K562 (cell line): ENCODE measurements at regions not wholly inside any gene's neighbourhood (a gene's known extent, or its start where the extent isn't known, plus 50 kb on each side); places are given as distances from the start of the nearest gene placed in this dataset.

Experiments used
- ATAC-seq: fragments of 200-7000 bp; cut with Tn5 transposase; 3 replicates; pipeline ENCODE4 v1.9.1; 2020; ENCODE audit warnings: moderate library complexity
- BruUV-seq: library from RNA; stranded (reverse); fragments of 400-500 nt; replicated peaks from 2 replicates; lab custom pipeline; 2021; lab: Mats Ljungman, UMichigan
- CTCF ChIA-PET: fragments of 300-600 bp; formaldehyde crosslinking; extraction: SDS; loops from one replicate; lab custom pipeline; 2021; ENCODE audit warnings: low intra/inter-chr PET ratio; lab: Yijun Ruan, JAX
- POLR2A ChIA-PET: fragments of 300-600, 350-650 bp; sonication (Branson Sonifier 250); formaldehyde crosslinking; extraction: SDS; loops from one replicate; lab custom pipeline; 2021; ENCODE audit warnings: antibody characterized with exemption, inconsistent platforms; lab: Yijun Ruan, JAX
- DNase-seq, 4 experiments: peaks; one replicate each; pipeline versions ENCODE4 v3.0.0 to v3.0.0-alpha.2; 2011 to 2018; ENCODE audit warnings: low spot score in 3 of 4, mixed read lengths in 3 of 4; ENCODE audit errors: extremely low read depth in 1 of 4
- FAIRE-seq: peaks from 2 replicates; lab custom pipeline; 2011; peaks lifted over from hg19 to GRCh38; lab: Jason Lieb, UNC
- H2AFZ ChIP-seq: 2 replicates; pipeline ENCODE4 v1.6.0; 2011; ENCODE audit warnings: low read depth, low read length, control low read depth, inconsistent platforms
- H3K27ac ChIP-seq: fragments of 200-600 bp; 3 replicates; pipeline ENCODE4 v1.8.0; 2011; ENCODE audit warnings: low read depth, mild to moderate bottlenecking, control low read depth, inconsistent platforms, low read length, moderate library complexity, mixed read lengths; ENCODE audit errors: extremely low read depth
- H3K27me3 ChIP-seq, 2 experiments: fragments of 300-600 bp in 1 of 2; 2 replicates in 1 of 2; 3 replicates in 1 of 2; pipeline versions ENCODE4 v1.6.0 to v1.8.0; 2011; ENCODE audit warnings: inconsistent platforms in 2 of 2, low read length in 2 of 2, mild to moderate bottlenecking in 1 of 2, mixed read lengths in 1 of 2, moderate library complexity in 1 of 2; ENCODE audit not compliant: control insufficient read depth in 2 of 2, insufficient read depth in 2 of 2
- H3K36me3 ChIP-seq: fragments of 300-600 bp; 3 replicates; pipeline ENCODE4 v1.8.0; 2011; ENCODE audit warnings: mild to moderate bottlenecking, low read length, inconsistent platforms; ENCODE audit not compliant: control insufficient read depth, insufficient read depth
- H3K4me1 ChIP-seq, 2 experiments: fragments of 200-600 bp in 1 of 2; replicated peaks in 1 of 2; 2 replicates in 1 of 2; 3 replicates in 1 of 2; pipeline versions ENCODE4 v1.5.1 to v1.8.0; 2011; ENCODE audit warnings: inconsistent platforms in 2 of 2, low read length in 2 of 2, mild to moderate bottlenecking in 1 of 2, mixed read lengths in 1 of 2, moderate library complexity in 1 of 2; ENCODE audit not compliant: control insufficient read depth in 2 of 2, insufficient read depth in 2 of 2
- H3K4me2 ChIP-seq: 2 replicates; pipeline ENCODE4 v1.6.1; 2011; ENCODE audit warnings: low read length, control low read depth, inconsistent platforms, mixed read lengths; ENCODE audit not compliant: insufficient read depth
- H3K4me3 ChIP-seq: fragments of 200-600 bp; sonication (generic), shearing (Covaris generic); 2 replicates; pipeline ENCODE4 v1.5.1; 2016; ENCODE audit warnings: control low read depth, inconsistent platforms
- H3K79me2 ChIP-seq: fragments of 200-600 bp; 3 replicates; pipeline ENCODE4 v1.8.0; 2011; ENCODE audit warnings: low read length, inconsistent platforms; ENCODE audit not compliant: control insufficient read depth, insufficient read depth
- H3K9ac ChIP-seq, 2 experiments: 2 replicates each; pipeline versions ENCODE4 v1.6.0 to v1.6.1; 2011; ENCODE audit warnings: low read depth in 2 of 2, low read length in 2 of 2, control low read depth in 1 of 2, inconsistent platforms in 1 of 2, mild to moderate bottlenecking in 1 of 2, mixed read lengths in 1 of 2; ENCODE audit not compliant: insufficient read depth in 1 of 2
- H3K9me1 ChIP-seq: one replicate; pipeline ENCODE4 v1.6.0; 2011; ENCODE audit warnings: inconsistent platforms, mild to moderate bottlenecking, low read length, moderate library complexity; ENCODE audit not compliant: control insufficient read depth, insufficient read depth
- H3K9me3 ChIP-seq: replicated peaks from 2 replicates; pipeline ENCODE4 v1.5.1; 2011; ENCODE audit warnings: low read depth, low read length, inconsistent platforms; ENCODE audit not compliant: control insufficient read depth, insufficient read depth
- H4K20me1 ChIP-seq: replicated peaks from 2 replicates; pipeline ENCODE4 v1.6.1; 2011; ENCODE audit warnings: low read length, inconsistent platforms, mixed read lengths; ENCODE audit not compliant: control insufficient read depth, insufficient read depth
- ARID2 ChIP-seq: fragments of 450-650 bp; IDR thresholded peaks from 2 replicates; pipeline ENCODE4 v1.6.1; 2017; ENCODE audit warnings: antibody characterized with exemption, mild to moderate bottlenecking
- CBX2 ChIP-seq: fragments of 200-600 bp; sonication (generic); IDR thresholded peaks from one replicate; pipeline ENCODE4 v1.6.1; 2012; ENCODE audit warnings: mild to moderate bottlenecking, low read length, inconsistent platforms; ENCODE audit not compliant: insufficient read depth, poor library complexity, severe bottlenecking
- CEBPB ChIP-seq: fragments of 450-650 bp; IDR thresholded peaks from 2 replicates; pipeline ENCODE4 v1.6.1; 2016; ENCODE audit warnings: missing genetic modification characterization, missing compliant biosample characterization
- EP300 ChIP-seq: IDR thresholded peaks from 2 replicates; pipeline ENCODE4 v1.6.1; 2012; ENCODE audit warnings: low read length, improper control_type of control experiment
- GABPA ChIP-seq: fragments of 200-800 bp; sonication (Bioruptor generic); conservative IDR thresholded peaks from 2 replicates; pipeline ENCODE4 v1.6.1; 2016; ENCODE audit warnings: low read depth, missing genetic modification characterization, missing compliant biosample characterization
- KDM2B ChIP-seq: fragments of 250-450 bp; sonication (Bioruptor Pico); IDR thresholded peaks from 2 replicates; pipeline ENCODE4 v1.8.0; 2021; ENCODE audit warnings: mild to moderate bottlenecking, moderate library complexity
- PTRF ChIP-seq: fragments of 450-650 bp; IDR thresholded peaks from 2 replicates; pipeline ENCODE4 v1.6.1; 2016; ENCODE audit warnings: mild to moderate bottlenecking, missing genetic modification characterization, missing compliant biosample characterization
- SETDB1 ChIP-seq: IDR thresholded peaks from one replicate; pipeline ENCODE4 v1.6.1; 2012; ENCODE audit warnings: low read length, control low read depth, inconsistent platforms
- SMAD2 ChIP-seq: fragments of 150-350 bp; IDR thresholded peaks from 2 replicates; pipeline ENCODE4 v1.6.1; 2014; ENCODE audit warnings: low read depth, mild to moderate bottlenecking, low read length
- U2AF2 ChIP-seq: fragments of 200-400 bp; formaldehyde crosslinking; optimal IDR thresholded peaks from 2 replicates; pipeline ENCODE3; 2017; ENCODE audit warnings: low read depth, mild to moderate bottlenecking, low read length
- ZNF316 ChIP-seq: fragments of 450-650 bp; IDR thresholded peaks from 2 replicates; pipeline ENCODE4 v1.6.1; 2016
- ZNF507 ChIP-seq: conservative IDR thresholded peaks from 2 replicates; pipeline ENCODE4 v1.6.1; 2017; ENCODE audit warnings: missing genetic modification characterization, missing compliant biosample characterization
- WGBS: fragments of 100-300 bp; shearing (Covaris generic); methylation state at CpG from one replicate; pipeline ENCODE4 v1.1.6; 2016; ENCODE audit warnings: low coverage, mixed read lengths; ENCODE audit not compliant: insufficient coverage; ENCODE audit errors: missing lambda C conversion rate; 5-methylcytosine and 5-hydroxymethylcytosine counted together
- in situ Hi-C: fragments of 300-500 bp; cut with MboI; formaldehyde crosslinking; loops from 4 replicates; pipeline ENCODE4 v1.15.0; 2018; ENCODE audit warnings: inconsistent platforms, mixed read lengths
- intact Hi-C: fragments of 100-400 bp; cut with micrococcal nuclease; formaldehyde crosslinking; loops from 2 replicates; pipeline ENCODE4 v1.14.2; 2022
- TF ChIP-seq, protein P1 (sequence below): sonication (generic); formaldehyde crosslinking; IDR thresholded peaks from 2 replicates; pipeline ENCODE4 v1.8.0; 2022; ENCODE audit warnings: mild to moderate bottlenecking, missing genetic modification reagents

DNA sequence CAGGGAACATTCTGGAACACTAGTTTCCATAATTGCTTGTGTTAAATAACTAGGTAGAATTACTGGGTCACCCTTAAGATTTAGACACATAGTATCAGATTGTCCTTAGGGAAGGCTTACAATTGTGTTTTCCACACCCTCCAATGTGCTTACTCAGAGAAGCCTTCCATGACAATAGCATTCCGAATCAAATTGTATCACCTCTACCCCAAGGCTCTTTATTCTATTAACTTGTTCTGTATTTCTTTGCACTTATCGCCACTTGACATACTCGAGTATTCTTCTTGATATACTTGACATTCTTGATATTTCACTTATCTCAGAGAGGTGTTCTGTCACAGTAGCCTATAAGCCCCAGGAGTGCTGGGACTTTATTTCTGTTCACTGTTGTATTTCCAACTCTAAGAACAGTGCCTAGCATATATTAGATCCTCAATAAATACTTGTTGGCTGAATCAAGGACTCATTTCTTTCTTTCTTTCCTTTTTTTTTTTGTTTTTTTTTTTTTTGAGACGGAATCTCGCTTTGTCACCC, 238.9 kb upstream of the PDZRN3 start:
- DNase-seq (no peak), FAIRE-seq (no peak), ATAC-seq (no peak)
- Histone ChIP-seq H3K4me1 (no peaks in the 10 kb centered on the region), H3K36me3 (no peaks in the 10 kb centered on the region), H3K27ac (no peak overlapping the region), H2AFZ (no peak overlapping the region), H3K9me1 (no peaks in the 10 kb centered on the region), H3K9me3 (no peaks in the 10 kb centered on the region), H3K79me2 (no peaks in the 10 kb centered on the region), H4K20me1 (no peaks in the 10 kb centered on the region), H3K4me3 (no peak overlapping the region), H3K4me2 (no peak overlapping the region), H3K9ac (no peak overlapping the region), H3K27me3 (no peaks in the 10 kb centered on the region)
- TF ChIP-seq EP300 (no peak), SMAD2 (no peak)
- ChIA-PET CTCF (no interaction called here), POLR2A (no interaction called here)
- BruUV-seq = no TSS peak
- in situ Hi-C loops = no loop called here
- intact Hi-C loops = no loop called here
- WGBS = 3% methylated on average over 3 of the region's 5 CpGs

DNA sequence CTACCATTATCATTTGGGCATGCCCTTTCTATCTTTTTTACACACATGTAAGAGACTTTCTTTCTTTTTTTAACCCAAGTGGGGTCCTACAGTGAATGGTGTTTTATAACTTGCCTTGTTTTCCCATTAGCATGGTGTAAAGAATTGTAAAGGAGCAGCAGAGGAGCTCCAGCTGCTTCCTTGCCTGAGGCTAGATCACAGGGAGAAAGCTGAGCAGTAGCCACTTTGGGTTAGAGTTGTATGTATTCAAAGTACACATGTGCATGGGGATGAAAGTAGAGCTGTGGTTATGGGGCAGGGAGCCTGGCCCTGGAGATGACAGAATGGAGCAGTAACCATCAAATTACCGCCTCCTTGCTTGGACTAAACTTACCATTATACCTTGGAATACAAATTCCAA, 231.1 kb upstream of the PDZRN3 start:
- Histone ChIP-seq H3K9me1 (no peaks in the 10 kb centered on the region), H3K79me2 (no peaks in the 10 kb centered on the region), H3K36me3 (no peaks in the 10 kb centered on the region), H3K9me3 (no peaks in the 10 kb centered on the region), H2AFZ (no peak overlapping the region), H3K27me3 (no peaks in the 10 kb centered on the region), H3K9ac (no peak overlapping the region), H3K27ac (no peak overlapping the region), H3K4me3 (no peak overlapping the region), H3K4me1 (no peaks in the 10 kb centered on the region), H3K4me2 (no peak overlapping the region), H4K20me1 (no peaks in the 10 kb centered on the region)
- DNase-seq (no peak), ATAC-seq (no peak), FAIRE-seq (no peak)
- ChIA-PET POLR2A (no interaction called here), CTCF (no interaction called here)
- WGBS = no CpG with 5 or more reads among the region's 1 CpG
- no TSS peak for BruUV-seq
- intact Hi-C loops = no loop called here
- in situ Hi-C loops = no loop called here
- TF ChIP-seq ZNF507 (tag) (no peak), PTRF (tag) (no peak), ARID2 (no peak), CBX2 (no peak), GABPA (tag) (no peak), CEBPB (tag) (no peak), U2AF2 (no peak), SETDB1 (no peak), KDM2B (CRISPR knock-in tag) (no peak), ZNF316 (no peak)
- TF ChIP-seq, protein P1, sequence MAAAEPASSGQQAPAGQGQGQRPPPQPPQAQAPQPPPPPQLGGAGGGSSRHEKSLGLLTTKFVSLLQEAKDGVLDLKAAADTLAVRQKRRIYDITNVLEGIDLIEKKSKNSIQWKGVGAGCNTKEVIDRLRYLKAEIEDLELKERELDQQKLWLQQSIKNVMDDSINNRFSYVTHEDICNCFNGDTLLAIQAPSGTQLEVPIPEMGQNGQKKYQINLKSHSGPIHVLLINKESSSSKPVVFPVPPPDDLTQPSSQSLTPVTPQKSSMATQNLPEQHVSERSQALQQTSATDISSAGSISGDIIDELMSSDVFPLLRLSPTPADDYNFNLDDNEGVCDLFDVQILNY (CRISPR knock-in tag) = no peak
